Activated CD4-positive, alpha-beta memory T cell treated with anti-CD3 and anti-CD28 coated beads for 36 hours (primary cell): ENCODE measurements at regions not wholly inside any gene's neighbourhood (a gene's known extent, or its start where the extent isn't known, plus 50 kb on each side); places are given as distances from the start of the nearest gene placed in this dataset.

ENCODE experiments used
- CTCF ChIA-PET: fragments of 350-600 bp; sonication (Branson Sonifier 250); formaldehyde crosslinking; loops from one replicate; lab custom pipeline; 2021; ENCODE audit warnings: antibody characterized with exemption, inconsistent platforms; lab: Charles Lee
- POLR2A ChIA-PET: fragments of 350-600 bp; sonication (Branson Sonifier 250); formaldehyde crosslinking; loops from one replicate; lab custom pipeline; 2021; ENCODE audit warnings: antibody characterized with exemption; lab: Charles Lee
- DNase-seq: peaks from one replicate; pipeline ENCODE4 v3.0.0-alpha.2; 2020
- H3K27ac Mint-ChIP-seq: one replicate; pipeline ENCODE4 v1.8.0; 2021; ENCODE audit warnings: mixed read lengths
- H3K27me3 Mint-ChIP-seq: one replicate; pipeline ENCODE4 v1.8.0; 2021; ENCODE audit warnings: mixed read lengths
- H3K36me3 Mint-ChIP-seq: one replicate; pipeline ENCODE4 v1.8.0; 2021; ENCODE audit warnings: mixed read lengths
- H3K4me1 Mint-ChIP-seq: one replicate; pipeline ENCODE4 v1.8.0; 2021; ENCODE audit warnings: low read depth, mixed read lengths
- H3K4me3 Mint-ChIP-seq: one replicate; pipeline ENCODE4 v1.8.0; 2021; ENCODE audit warnings: mild to moderate bottlenecking, mixed read lengths
- H3K9me3 Mint-ChIP-seq: one replicate; pipeline ENCODE4 v1.8.0; 2021; ENCODE audit warnings: mixed read lengths
- intact Hi-C: fragments of 100-400 bp; cut with micrococcal nuclease; formaldehyde crosslinking; loops from one replicate; pipeline ENCODE4 v1.15.1; 2023

DNA sequence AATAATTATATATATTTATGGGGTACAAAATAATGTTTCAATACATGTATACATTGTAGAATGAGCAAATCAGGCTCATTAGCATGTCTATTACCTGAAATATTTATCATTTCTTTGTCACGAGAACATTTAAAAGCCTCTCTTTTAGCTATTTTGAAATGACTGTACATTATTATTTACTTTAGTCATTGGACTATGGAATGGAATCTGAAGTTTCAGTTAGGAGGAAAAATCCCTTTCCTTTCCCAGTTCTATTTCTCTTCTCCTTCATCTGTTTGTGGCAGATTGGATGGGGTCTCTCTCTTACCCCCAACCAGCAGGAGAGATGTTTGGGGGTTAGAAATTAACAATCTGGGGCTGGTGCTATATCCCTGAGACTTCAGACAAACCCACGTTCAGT, 292.5 kb upstream of the SFRP2 start:
- Mint-ChIP-seq H3K9me3 (no peaks in the 10 kb centered on the region), H3K4me3 (no peak overlapping the region), H3K4me1 (no peaks in the 10 kb centered on the region), H3K27me3 (peaks cover 1% of the 10 kb centered on the region), H3K27ac (no peak overlapping the region), H3K36me3 (no peaks in the 10 kb centered on the region)
- no peak for DNase-seq
- POLR2A ChIA-PET, result no interaction called here
- CTCF ChIA-PET, result no interaction called here
- intact Hi-C loops, result no loop called here

DNA sequence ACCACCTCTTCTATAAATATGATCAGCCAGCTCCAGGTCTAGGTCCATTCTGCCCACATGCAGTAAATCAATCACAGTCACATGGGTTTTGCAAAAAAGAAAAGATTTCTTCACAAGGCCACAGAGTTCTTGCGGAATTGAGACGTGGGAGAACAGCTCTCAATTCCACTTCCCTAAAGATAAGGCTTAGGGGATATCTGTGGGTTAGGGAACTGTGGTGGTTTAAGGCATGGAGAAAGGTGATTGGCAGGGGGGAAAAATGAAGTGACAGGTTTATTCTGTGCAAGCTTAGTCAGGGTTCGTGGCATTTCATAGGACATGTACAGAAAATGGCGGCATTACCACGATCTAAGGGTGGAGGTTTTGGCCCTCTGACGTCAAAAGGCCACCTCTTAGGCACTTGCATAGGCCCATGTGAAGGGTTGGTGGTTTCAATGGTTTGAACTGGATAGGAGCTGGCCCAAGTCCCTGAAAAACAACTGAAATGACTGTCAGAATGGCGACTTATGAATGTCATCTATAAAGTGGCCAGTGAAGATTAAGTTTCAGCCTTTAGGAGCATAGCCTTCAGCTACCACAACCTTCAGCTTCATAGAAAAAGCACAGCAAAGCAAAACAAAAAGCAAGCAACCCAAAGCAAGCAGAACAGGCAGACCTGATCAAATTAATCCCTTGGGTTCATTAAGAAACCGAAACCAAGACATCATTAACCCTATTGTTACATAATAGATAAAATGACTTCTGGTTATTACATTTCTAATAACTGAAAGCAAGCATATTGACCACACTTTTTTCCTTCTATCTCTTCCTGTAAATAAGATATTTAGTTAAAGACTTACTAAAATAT, 289.8 kb upstream of the SFRP2 start:
- Mint-ChIP-seq H3K9me3 (no peaks in the 10 kb centered on the region), H3K27ac (no peak overlapping the region), H3K4me1 (no peaks in the 10 kb centered on the region), H3K27me3 (no peaks in the 10 kb centered on the region), H3K4me3 (no peak overlapping the region), H3K36me3 (no peaks in the 10 kb centered on the region)
- ChIA-PET POLR2A (no interaction called here), CTCF (no interaction called here)
- intact Hi-C loops, result loop anchor here (10.0 kb wide), 1 partner anchor 164 kb away; no protein-coding TSS in a partner anchor
- DNase-seq, result no peak

DNA sequence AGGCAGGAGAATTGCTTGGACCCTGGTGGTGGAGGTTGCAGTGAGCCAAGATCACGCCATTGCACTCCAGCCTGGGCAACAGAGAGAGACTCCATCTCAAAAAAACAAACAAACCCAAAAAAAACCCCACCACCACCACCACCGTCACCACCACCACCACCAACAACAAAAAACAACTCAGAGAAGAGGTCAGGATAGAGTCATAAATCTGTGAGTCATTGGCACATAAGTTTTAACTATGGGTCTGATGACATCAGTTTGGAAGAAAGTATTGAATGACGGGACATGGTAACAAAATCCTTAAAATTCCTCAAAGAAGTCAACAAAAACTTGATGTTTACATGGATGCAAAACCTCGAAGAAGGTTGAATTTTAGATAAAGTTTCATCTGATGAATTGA, 288.0 kb upstream of the SFRP2 start:
- Mint-ChIP-seq H3K27ac (no peak overlapping the region), H3K36me3 (no peaks in the 10 kb centered on the region), H3K4me3 (no peak overlapping the region), H3K9me3 (peaks cover 9% of the 10 kb centered on the region), H3K27me3 (peaks cover 5% of the 10 kb centered on the region), H3K4me1 (peaks cover 5% of the 10 kb centered on the region)
- intact Hi-C loops, result loop anchor here (10.0 kb wide), 1 partner anchor 162 kb away; no protein-coding TSS in a partner anchor
- ChIA-PET POLR2A (no interaction called here), CTCF (no interaction called here)
- no peak for DNase-seq

DNA sequence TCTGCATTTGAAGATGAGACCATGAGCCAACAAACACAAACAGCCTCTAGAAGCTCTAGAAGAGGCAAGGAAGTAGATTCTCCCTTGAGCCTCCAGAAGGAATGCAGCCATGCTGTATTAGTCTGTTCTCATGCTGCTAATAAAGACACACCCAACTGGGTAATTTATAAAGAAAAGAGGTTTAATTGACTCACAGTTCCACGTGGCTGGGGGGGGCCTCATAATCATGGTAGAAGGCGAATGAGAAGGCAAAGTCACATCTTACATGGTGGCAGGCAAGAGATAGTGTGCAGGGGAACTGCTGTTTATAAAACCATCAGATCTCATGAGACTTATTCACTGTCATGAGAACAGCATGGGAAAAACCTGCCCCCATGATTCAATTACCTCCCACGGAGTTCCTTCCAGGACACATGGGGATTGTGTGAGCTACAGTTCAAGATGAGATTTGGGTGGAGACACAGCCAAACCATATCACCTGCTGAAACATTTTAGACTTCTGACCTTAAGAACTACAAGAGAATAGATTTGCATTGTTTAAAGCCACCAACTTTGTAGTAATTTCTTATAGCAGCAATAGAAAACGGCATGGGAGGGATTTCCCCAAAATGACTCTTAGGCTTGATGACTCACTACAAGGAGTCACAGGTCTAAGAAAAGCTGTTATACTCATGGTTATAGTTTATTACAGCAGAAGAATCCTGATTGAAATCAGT, 284.4 kb upstream of the SFRP2 start:
- H3K27ac Mint-ChIP-seq, result no peak overlapping the region
- peaks cover 5% of the 10 kb centered on the region for H3K4me1 Mint-ChIP-seq
- DNase-seq, result no peak
- intact Hi-C loops, result loop anchor here (10.0 kb wide), 1 partner anchor 158 kb away; no protein-coding TSS in a partner anchor
- peaks cover 9% of the 10 kb centered on the region for H3K9me3 Mint-ChIP-seq
- ChIA-PET CTCF (no interaction called here), POLR2A (no interaction called here)
- no peak overlapping the region for H3K4me3 Mint-ChIP-seq
- peaks cover 5% of the 10 kb centered on the region for H3K27me3 Mint-ChIP-seq
- H3K36me3 Mint-ChIP-seq, result no peaks in the 10 kb centered on the region

DNA sequence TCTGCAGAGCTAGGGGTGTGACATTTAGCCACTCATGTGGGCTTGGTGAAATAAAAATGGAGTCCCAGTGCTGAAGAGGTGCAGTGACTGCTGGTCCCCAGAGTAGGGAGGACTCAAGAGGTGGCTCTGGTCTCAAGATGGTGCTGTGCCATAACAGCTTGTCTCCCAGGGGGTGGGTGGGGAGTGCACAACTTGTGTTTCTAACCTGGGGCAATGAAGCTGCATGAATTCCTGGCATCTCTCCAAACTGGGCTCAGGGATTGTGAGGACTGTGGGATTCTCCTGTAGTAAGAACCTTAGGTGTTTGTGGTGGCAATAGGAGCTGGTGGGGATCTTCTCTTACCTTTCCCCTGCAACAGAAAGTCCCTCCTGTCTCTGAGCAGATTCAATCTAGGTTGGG, 278.9 kb upstream of the SFRP2 start:
- CTCF ChIA-PET, result no interaction called here

DNA sequence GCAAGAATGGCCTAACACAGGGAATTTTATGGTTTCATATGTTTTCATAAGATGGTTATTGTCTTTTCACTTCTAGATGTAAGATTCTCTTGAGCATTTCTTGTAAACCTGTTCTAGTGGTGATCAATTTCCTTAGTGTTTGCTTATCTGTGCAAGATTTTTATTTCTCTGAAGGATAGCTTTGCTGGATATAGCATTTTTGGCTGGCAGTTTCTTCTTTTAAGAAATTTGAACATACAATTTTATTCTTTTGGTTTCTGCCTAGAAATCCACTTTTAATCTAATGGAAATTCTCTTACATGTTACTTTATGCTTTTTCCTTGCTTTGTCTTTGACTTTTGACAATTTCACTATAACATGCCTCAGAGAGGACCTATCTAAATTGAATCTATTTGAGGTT, 276.5 kb upstream of the SFRP2 start:
- no peaks in the 10 kb centered on the region for H3K4me1 Mint-ChIP-seq
- no peak for DNase-seq
- H3K36me3 Mint-ChIP-seq, result peaks cover 1% of the 10 kb centered on the region
- H3K9me3 Mint-ChIP-seq, result peaks cover 19% of the 10 kb centered on the region
- no peaks in the 10 kb centered on the region for H3K27me3 Mint-ChIP-seq
- ChIA-PET CTCF (no interaction called here), POLR2A (no interaction called here)
- H3K27ac Mint-ChIP-seq, result no peak overlapping the region
- intact Hi-C loops, result no loop called here
- no peak overlapping the region for H3K4me3 Mint-ChIP-seq

More for the DNA sequence above, 278.9 kb upstream of the SFRP2 start:
- H3K4me1 Mint-ChIP-seq, result peaks cover under 1% of the 10 kb centered on the region
- DNase-seq, result no peak
- no peak overlapping the region for H3K27ac Mint-ChIP-seq
- H3K4me3 Mint-ChIP-seq, result no peak overlapping the region
- POLR2A ChIA-PET, result no interaction called here
- intact Hi-C loops, result no loop called here
- peaks cover 1% of the 10 kb centered on the region for H3K36me3 Mint-ChIP-seq
- H3K27me3 Mint-ChIP-seq, result peaks cover 4% of the 10 kb centered on the region
- H3K9me3 Mint-ChIP-seq, result peaks cover 20% of the 10 kb centered on the region

DNA sequence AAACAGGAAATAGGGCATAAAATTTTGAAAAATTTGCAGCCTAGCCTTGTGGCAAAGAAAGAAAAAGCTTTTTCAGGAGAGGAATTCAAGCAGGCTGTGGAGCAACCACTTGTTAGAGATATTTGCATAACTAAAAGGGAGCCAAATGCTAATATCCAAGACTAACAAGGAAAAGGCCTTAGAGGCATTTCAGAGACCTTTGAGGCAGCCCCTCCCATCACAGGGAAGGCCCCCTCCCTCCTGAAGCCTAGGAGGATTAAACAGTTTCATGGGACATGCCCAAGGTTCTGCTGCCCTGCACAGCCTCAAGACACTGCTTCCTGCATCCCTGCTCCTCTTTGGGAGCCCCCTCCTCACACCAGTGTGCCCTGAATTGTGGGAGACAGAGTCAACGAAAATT, 275.4 kb upstream of the SFRP2 start:
- no peak overlapping the region for H3K27ac Mint-ChIP-seq
- ChIA-PET POLR2A (no interaction called here), CTCF (no interaction called here)
- H3K4me3 Mint-ChIP-seq, result no peak overlapping the region
- H3K4me1 Mint-ChIP-seq, result no peaks in the 10 kb centered on the region
- H3K9me3 Mint-ChIP-seq, result peaks cover 19% of the 10 kb centered on the region
- H3K27me3 Mint-ChIP-seq, result no peaks in the 10 kb centered on the region
- DNase-seq, result no peak
- peaks cover 1% of the 10 kb centered on the region for H3K36me3 Mint-ChIP-seq
- intact Hi-C loops, result no loop called here

DNA sequence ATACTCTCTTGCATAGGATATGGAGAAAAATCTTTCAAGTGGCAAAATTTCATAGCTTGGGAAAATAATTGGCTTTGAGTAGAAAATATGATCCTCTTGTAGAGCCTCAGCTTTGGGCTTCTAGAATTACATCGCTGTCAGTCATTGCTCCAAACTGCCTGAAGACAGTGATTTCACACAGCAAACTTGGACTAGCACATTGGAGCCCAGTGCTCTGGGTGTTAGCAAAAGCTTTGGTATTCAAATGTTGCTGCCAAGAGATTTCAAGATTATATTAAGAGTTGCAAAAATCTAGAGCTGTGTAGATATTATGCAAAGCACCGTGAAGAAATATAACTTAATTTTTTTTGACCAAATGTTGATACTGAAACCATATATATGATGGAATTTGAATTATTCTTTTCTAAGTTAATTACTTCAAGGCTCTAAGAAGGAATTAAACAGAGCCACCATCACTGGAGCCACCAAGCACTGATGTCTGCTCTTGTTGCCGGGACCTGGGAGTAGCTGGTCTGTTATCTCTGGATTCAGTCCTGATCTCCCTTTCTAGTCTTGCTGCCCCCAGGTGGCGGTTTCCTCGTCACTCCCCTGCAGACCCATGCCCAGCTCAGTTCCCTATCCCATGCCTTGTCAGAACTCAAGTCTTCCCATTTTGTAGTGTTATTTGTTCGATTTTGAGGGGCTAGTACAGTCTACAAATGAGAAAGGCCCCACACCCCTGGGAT, 260.7 kb upstream of the SFRP2 start:
- no peak overlapping the region for H3K4me3 Mint-ChIP-seq
- peaks cover 4% of the 10 kb centered on the region for H3K36me3 Mint-ChIP-seq
- ChIA-PET CTCF (interaction anchor here (1.1 to 1.3 kb wide), 3 partner anchors 263 to 268 kb away, joined by 3 to 5 read pairs (median 4); no protein-coding TSS in a partner anchor), POLR2A (no interaction called here)
- DNase-seq, result no peak
- peaks cover 2% of the 10 kb centered on the region for H3K27me3 Mint-ChIP-seq
- no peak overlapping the region for H3K27ac Mint-ChIP-seq
- intact Hi-C loops, result no loop called here
- H3K4me1 Mint-ChIP-seq, result no peaks in the 10 kb centered on the region
- peaks cover 24% of the 10 kb centered on the region for H3K9me3 Mint-ChIP-seq

DNA sequence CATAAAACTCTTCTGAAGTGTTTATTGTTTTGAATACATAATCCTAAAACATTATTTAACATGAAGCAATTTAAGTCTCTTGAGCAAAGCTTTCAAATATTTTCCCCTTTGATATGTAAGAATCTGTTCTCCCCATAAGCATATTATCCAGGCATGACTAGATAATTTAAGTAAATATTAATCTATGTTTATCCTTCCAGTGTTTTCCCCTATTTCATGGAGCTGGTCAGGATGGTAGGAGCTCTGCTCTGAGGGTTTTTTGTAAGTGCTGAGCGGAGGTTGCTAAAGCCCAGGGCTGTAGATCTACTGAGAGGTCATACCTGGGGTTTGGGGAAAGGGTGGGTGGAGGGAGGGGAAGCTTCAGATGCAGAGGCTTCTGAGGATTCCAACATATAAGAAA, 258.9 kb upstream of the SFRP2 start:
- ChIA-PET CTCF (no interaction called here), POLR2A (interaction anchor here (0.5 kb wide), 1 partner anchor 63 kb away, joined by 4 read pairs; no protein-coding TSS in a partner anchor)
- no peak overlapping the region for H3K4me3 Mint-ChIP-seq
- no peaks in the 10 kb centered on the region for H3K4me1 Mint-ChIP-seq
- peaks cover 7% of the 10 kb centered on the region for H3K9me3 Mint-ChIP-seq
- H3K27ac Mint-ChIP-seq, result no peak overlapping the region
- intact Hi-C loops, result no loop called here
- H3K36me3 Mint-ChIP-seq, result no peaks in the 10 kb centered on the region
- no peaks in the 10 kb centered on the region for H3K27me3 Mint-ChIP-seq
- no peak for DNase-seq

DNA sequence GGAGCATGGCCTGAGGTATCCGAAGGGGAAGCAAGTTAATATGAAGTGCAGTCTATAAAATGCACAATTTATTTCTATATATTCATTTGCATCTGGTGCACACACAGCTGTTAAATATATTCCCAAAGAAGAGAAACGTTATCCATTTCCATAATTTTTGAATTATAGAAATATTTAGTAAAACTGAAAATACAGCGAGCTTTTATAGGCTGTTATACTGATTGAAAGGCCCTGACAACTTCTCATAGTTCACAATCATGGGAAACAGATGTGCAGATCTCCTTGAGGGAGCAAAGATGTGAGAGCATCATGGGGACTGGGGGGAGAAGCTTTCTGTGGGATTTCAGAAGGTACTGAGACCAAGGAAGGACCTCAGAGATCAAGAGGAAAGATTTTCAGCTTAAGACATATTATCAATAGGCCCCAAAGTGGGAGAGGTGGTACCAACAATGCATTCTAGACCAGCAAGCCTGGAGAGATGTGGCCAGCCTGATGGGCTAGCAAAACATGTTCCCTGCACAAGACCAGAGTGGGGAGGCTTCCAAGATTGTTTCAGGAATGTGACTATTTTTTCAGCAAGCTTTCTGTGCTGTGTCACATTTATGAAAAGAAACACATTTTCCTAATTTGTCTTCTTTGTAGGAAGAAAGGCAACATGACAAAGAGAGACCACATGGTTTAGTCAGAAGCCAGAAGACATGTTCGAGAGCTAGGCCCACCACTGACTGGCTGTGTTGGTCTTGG, 256.0 kb upstream of the SFRP2 start:
- intact Hi-C loops, result no loop called here

DNA sequence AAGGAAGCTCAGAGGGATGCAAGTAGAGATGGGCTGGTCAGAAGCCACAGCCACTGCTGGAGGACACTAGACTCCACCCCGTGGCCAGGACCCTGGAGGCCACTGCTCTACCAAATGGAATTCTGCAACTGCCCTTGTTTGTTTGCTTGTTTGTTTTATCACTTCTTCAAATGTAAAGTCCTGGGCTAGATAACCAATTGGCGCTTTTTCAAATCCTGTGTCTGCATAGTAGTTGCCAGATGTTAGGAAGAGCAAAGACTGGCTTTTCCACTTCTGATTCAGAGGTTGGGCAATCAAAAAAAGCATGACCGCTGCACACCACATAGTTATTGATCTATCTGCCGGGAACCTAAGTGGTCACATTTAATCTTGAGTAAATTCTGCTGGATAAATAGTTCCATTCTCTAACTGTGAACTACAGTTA, 255.2 kb upstream of the SFRP2 start:
- CTCF ChIA-PET, result no interaction called here
- Mint-ChIP-seq H3K9me3 (no peaks in the 10 kb centered on the region), H3K27me3 (no peaks in the 10 kb centered on the region), H3K36me3 (no peaks in the 10 kb centered on the region), H3K4me3 (no peak overlapping the region), H3K4me1 (no peaks in the 10 kb centered on the region), H3K27ac (no peak overlapping the region)
- POLR2A ChIA-PET, result no interaction called here
- DNase-seq, result no peak
- intact Hi-C loops, result no loop called here

More for the DNA sequence above, 256.0 kb upstream of the SFRP2 start:
- H3K27ac Mint-ChIP-seq, result no peak overlapping the region
- no peaks in the 10 kb centered on the region for H3K36me3 Mint-ChIP-seq
- H3K4me3 Mint-ChIP-seq, result no peak overlapping the region
- H3K9me3 Mint-ChIP-seq, result no peaks in the 10 kb centered on the region
- ChIA-PET POLR2A (no interaction called here), CTCF (no interaction called here)
- H3K27me3 Mint-ChIP-seq, result no peaks in the 10 kb centered on the region
- DNase-seq, result no peak
- H3K4me1 Mint-ChIP-seq, result no peaks in the 10 kb centered on the region
